Stimulated activated CD4-positive, alpha-beta T cell treated with anti-CD3 and anti-CD28 coated beads, Interleukin-12 subunit alpha, Interleukin-12 subunit beta, amount 100 ng/mL, for 24 hours (primary cell): ENCODE measurements at regions not wholly inside any gene's neighbourhood (a gene's known extent, or its start where the extent isn't known, plus 50 kb on each side); places are given as distances from the start of the nearest gene placed in this dataset.

Experiments
- DNase-seq, 2 experiments: peaks; one replicate each; pipeline ENCODE4 v3.0.0-alpha.2; 2020; ENCODE audit warnings: low read depth in 2 of 2

- no peak for DNase-seq
Observed at GRCh38 chr9:135219676-135220600, 132.5 kb downstream of the OLFM1 start.

GRCh38 chr9:135220601-135221575 is 133.4 kb downstream of the OLFM1 start:
- DNase-seq: no peak

DNA sequence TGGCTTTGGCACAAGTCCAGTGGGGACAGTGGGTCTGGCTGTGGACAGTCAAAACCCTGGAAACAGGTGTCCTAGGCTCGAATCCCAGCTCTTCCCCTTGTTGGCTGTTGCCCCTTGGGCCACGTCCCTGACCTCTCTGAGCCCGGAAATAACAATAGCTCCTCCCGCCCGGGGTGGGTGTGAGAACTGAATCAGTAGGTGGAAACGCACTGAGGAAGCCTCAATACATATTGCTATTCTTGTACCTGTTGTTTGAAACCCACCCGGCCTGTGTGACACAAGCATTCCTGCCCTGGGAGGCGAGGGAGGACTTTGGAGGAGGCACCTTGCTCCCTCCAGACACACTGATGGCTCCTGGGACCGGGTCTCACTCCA is 134.1 kb downstream of the OLFM1 start:
- DNase-seq: no peak

DNA sequence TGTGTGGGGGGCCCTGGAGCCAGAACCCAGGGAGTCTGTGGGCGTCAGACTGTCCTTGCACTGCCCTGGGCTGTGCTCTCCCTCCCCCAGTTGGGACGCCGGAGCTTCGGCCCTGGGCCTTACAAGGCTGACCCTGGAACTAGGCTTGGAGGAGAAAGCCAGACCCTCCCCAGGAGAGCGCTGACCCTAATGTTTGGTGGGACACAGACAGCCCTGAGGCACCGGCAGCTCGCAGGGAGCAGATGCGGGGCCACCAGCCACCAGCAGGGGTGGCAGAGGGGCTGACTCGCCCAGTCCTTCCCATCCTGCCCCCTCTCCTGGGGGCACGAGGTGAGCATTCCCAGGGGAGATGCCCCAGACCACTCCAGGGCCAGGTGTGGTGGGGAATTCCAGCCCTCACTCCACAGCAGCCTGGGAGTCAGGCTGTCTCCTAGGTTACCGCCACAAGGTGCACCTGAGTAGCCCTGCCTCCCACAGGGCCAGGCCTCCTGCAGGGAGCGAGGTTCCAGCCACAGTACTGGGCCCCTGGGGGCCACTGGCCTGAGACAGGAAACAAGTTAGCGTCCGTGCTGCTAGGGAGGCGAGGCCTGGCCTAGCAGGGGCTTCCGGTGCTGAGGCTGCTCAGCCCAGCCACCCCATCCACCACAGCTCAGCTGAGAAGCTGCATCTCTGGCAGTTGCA is 134.6 kb downstream of the OLFM1 start:
- no peak for DNase-seq

- DNase-seq: no peak
Observed at GRCh38 chr9:135222881-135223760, 135.7 kb downstream of the OLFM1 start.

DNA sequence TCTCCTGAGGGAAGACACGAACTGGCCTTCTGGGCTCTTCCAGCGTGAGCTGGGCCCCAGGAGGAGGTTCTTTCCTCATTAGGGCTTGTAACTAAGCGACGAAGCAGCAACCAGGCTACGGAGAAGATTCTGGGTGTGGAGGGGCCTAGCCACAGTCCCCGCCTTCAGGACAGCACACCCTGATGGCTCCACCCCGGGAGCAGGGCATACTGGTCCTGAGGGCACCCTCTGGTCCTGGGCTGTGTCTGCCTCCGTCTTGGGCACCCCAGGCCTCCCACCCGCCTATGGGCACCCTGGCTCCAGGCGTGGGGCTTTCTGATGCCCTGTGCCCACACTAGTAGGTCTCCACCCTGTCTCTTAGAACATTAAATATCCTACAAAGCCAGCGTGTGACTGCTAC is 136.4 kb downstream of the OLFM1 start:
- no peak for DNase-seq

DNA sequence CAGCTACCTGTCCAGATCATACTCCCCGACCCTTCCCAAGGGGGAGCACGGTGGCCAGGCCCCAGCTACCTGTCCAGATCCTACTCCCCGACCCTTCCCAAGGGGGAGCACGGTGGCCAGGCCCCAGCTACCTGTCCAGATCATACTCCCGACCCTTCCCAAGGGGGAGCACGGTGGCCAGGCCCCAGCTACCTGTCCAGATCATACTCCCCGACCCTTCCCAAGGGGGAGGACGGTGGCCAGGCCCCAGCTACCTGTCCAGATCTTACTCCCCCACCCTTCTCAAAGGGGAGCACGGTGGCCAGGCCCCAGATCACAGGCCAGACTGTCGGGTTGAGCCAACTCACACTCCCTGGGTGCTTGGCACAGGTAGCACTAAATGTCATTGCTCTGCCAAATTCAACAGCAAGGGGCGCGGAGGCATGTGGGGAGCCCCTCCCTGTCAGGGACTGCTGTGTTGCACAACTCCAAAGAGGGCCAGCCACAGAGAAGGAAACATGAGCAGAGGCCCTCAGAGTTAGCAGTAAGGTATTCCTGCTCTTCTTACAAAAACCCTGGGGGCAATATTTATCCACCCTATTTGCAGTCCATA is 136.9 kb downstream of the OLFM1 start:
- DNase-seq: no peak

- DNase-seq: no peak
Observed at GRCh38 chr9:135224921-135225541, 137.6 kb downstream of the OLFM1 start.

DNA sequence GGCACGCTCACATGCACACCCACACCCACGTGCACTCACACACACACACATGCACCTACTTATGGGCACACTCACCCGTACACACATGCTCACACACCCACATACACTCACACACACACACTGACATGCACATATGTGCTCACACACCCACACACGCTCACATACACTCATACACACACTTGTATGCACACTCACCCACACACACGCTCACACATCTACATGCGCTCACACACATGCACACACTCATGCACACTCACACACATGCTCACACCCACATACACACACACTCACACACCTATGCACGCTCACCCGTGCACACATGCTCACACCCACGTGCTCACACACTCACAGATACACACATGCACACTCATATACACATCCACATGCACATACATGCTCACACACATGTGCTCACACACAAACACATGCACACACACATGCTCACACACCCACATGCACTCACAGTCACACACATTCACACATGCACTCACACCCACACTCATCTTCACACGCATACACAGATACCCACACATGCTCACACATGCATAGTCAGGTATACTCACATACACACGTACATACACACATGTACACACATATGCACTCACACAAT is 138.3 kb downstream of the OLFM1 start:
- DNase-seq: no peak

DNA sequence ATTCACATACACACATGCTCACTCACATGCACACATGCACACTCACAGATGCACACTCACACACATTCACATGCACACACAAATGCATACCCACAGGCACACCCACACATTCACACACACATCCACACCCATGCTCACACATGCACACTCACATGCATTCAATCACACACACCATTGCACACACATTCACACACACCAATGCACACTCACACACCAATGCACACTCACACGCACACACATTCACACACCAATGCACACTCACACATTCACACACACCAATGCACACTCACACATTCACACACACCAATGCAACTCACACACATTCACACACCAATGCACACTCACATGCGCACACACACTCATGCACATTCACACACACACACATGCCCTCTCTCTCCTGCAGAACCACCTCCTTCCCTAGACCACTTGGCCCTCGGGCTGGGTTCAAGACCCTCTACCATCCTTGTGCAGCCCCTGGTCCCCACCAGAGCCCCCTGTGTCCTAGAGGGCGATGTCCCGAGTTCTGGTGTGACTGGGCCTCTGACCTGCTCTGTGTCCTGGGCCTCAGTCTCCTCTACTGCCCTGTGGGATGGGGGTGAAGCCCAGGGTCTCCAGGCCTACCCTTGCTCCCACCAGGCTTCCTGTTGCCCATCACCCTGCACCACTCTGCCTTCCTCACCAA is 139.0 kb downstream of the OLFM1 start:
- DNase-seq: no peak

DNA sequence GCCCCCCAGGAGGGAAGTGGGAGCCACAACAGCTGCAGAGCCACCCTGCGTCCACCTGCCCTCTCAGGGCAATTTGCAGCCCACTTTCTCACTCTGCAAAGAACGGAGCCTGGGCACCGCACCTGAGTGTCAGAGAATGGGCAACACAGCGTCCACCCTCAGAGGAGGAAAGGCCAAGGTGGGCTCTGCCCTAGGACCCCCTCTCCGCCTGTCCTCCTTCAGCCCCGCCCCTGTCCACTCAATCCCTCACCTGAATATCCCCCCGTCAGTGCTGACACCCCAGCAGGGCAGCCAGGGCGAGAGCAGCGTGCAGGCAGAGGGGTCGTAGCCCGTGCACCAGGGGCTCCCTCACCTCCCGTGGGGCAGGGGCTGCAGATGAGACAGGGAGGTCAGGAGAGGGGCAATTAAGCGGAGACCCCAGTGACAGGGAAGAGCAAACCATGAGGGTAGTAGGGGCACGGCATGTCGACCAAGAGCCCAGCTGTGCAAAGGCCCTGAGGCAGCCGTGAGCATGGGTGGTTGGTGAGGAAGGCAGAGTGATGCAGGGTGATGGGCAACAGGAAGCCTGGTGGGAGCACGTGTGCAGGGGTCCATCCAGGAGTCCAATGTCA is 140.3 kb downstream of the OLFM1 start:
- no peak for DNase-seq

- DNase-seq: no peak
Observed at GRCh38 chr9:135228345-135228982, 141.0 kb downstream of the OLFM1 start.

- DNase-seq: no peak
Observed at GRCh38 chr9:135228983-135229625, 141.6 kb downstream of the OLFM1 start.

DNA sequence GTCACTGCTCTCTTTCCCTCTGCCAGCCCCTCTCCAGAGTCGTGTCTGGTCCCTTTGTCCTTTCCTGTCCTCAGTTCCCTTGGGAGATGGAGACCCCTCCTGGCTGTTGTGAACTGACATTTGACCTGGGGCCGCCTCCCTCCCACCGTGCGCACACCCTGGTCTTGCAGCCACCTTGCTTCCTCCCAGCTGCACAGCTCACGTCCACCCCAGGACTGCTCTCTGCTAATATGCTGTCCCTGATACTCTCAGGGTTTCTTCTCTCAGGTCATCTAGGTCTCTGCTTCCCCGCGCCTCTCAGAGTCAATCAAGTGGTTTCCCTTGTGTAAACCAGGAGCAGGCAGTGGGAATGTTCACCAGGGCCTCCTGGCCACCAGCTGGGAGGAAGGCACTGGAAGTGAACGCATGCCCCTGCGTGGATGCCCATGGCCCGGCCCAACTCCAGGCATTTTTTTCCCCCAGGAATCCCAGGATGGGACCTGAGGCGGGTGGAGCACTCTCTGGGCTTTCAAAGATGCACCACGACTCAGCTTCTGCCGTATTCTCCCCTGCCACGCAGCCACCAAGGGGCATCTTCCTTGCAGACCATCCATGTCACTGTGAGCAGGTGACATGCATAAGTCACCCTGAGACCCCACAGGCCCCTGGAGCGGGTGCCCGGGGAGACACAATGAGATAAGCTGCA is 142.4 kb downstream of the OLFM1 start:
- DNase-seq: no peak

DNA sequence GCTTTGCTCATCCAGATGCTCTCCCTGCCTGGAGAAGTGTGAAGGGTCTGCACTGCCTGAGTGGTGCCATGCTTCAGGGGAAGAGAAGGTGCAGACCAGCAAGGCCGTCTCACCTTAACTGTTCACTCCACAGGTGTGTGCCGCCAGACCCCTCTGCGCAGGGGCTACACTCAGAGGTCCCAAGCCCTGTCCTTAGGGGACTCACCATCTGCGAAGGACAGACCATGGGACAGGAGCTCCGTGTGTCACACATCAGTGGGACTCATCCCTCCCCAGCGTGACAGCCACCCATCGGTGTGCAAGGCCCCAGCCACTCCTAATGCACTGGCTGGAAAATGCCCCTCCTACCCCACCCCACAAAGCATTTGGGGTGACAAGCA is 142.9 kb downstream of the OLFM1 start:
- DNase-seq: no peak

- no peak for DNase-seq
Observed at GRCh38 chr9:135230817-135231520, 143.5 kb downstream of the OLFM1 start.
